ENCODE measurements at regions not wholly inside any gene's neighbourhood (a gene's known extent, or its start where the extent isn't known, plus 50 kb on each side); places are given as distances from the start of the nearest gene placed in this dataset.

DNA sequence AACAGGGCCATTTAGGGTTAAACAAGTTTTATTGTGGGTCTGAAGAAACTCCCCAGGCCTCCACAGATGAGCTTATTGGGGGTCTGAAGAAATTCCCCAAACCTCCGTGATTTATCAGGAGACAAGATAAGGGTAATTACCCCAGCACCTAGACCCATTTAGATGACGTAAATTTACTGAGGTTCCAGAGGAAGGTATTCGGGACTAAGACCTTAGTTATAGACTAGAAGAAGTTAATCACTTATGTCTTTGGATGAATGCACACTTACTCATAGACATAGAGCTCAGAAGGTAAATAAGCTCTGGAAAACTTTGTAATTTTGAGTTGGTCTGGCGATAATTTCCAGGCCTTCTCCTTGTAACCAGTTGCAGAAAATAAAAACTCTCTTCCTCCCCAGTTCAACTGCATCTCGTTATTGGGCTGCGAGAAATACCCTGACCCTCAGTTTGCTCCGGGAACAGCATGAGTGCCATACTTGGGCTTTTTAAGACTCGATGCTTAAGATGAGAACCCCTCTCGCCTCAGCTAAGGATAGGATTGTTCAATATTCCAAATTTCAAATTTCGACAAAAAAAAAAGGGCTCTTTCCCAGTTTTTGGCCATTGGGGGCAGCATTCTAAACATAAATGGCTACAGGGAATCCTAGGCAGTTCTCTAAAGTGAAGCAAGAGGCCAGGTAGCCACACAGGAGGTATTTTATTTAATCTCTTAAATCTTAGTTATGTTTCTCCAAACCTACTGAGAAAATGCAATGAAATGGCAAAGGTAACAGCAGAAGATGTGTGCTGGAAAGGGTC, 74.7 kb upstream of the PFKP start:
- Histone ChIP-seq H3K27me3 (no peaks in the 10 kb centered on the region), H3K4me1 (no peaks in the 10 kb centered on the region), H3K36me3 (no peaks in the 10 kb centered on the region), H3K27ac (no peak overlapping the region), H3K9me3 (no peaks in the 10 kb centered on the region), H3K4me3 (no peak overlapping the region)
- ATAC-seq (no peak), DNase-seq (no peak)
- TF ChIP-seq, protein P1, sequence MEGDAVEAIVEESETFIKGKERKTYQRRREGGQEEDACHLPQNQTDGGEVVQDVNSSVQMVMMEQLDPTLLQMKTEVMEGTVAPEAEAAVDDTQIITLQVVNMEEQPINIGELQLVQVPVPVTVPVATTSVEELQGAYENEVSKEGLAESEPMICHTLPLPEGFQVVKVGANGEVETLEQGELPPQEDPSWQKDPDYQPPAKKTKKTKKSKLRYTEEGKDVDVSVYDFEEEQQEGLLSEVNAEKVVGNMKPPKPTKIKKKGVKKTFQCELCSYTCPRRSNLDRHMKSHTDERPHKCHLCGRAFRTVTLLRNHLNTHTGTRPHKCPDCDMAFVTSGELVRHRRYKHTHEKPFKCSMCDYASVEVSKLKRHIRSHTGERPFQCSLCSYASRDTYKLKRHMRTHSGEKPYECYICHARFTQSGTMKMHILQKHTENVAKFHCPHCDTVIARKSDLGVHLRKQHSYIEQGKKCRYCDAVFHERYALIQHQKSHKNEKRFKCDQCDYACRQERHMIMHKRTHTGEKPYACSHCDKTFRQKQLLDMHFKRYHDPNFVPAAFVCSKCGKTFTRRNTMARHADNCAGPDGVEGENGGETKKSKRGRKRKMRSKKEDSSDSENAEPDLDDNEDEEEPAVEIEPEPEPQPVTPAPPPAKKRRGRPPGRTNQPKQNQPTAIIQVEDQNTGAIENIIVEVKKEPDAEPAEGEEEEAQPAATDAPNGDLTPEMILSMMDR (IDR thresholded peaks at IDR 0.05) = no peak
- TF ChIP-seq POLR2A (IDR thresholded peaks at IDR 0.05) = no peak
- intact Hi-C loops (cut with DNase I) = no loop called here
- WGBS (ENCODE audit: insufficient coverage, low coverage, low lambda C conversion rate, missing lambda C conversion rate) = 62% methylated on average over 10 of the region's 10 CpGs

DNA sequence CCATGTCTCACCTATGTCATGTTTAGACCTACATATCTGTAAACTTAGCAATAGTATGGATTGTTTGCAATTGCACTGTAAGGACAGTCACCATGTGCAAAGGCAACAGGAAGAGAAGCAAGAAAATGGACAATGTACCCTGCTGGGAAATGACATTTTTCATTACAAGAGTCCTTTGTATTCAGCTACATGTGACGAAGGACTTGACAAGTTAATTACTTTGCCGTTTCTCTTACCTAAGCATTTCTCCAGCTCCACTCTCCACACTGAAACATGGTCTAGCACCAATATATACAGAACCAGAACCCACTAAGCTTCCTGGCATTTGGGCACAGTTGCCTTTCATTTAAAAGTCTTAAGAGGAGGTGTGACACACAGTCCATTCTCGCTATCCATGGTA, 76.6 kb upstream of the PFKP start:
- WGBS (ENCODE audit: insufficient coverage, low coverage, low lambda C conversion rate, missing lambda C conversion rate) = 63% methylated on average over 3 of the region's 3 CpGs
- intact Hi-C loops (cut with DNase I) = no loop called here
- no peak overlapping the region for H3K4me3 ChIP-seq
- DNase-seq (no peak), ATAC-seq (no peak)
- H3K4me1 ChIP-seq = no peaks in the 10 kb centered on the region
- H3K36me3 ChIP-seq = no peaks in the 10 kb centered on the region
- H3K9me3 ChIP-seq = no peaks in the 10 kb centered on the region
- no peaks in the 10 kb centered on the region for H3K27me3 ChIP-seq
- H3K27ac ChIP-seq = no peak overlapping the region
- TF ChIP-seq, protein P1 (IDR thresholded peaks at IDR 0.05) = no peak

DNA sequence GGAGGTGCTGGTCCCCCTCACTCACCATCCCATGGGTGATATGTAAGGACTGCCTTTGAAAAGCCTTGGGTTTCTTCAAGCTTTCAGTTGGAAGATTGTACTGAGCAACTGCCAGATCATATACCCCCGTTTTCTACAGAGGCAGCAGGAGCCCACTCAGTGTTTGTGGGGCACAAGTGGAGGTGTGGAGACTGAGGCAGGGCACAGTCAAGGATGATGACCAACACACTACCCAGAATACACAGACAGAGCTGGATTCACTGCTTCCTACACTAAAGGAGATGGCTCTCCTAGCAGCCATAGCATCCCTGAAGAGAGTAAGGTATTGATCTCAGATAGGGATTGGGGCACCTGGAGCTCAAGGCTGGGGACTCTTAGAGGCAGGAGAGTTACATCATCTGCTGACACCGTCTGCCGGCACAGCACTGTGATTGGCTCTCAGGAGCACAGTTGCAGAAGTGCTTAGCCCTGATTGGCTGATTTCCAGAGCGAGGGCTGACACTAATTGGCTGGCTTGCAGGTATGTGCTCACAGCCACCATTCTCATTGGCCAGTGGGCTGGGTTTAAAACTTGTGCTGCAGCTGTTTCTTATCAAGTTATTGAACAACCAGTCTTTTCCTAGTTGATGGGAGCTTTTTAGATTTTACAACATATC, 77.9 kb upstream of the PFKP start:
- H3K27me3 ChIP-seq = no peaks in the 10 kb centered on the region
- ATAC-seq (no peak), DNase-seq (no peak)
- 20% methylated on average over 1 of the region's 4 CpGs for WGBS (ENCODE audit: insufficient coverage, low coverage, low lambda C conversion rate, missing lambda C conversion rate)
- TF ChIP-seq POLR2A (IDR thresholded peaks at IDR 0.05) = no peak
- TF ChIP-seq, protein P1 (IDR thresholded peaks at IDR 0.05) = no peak
- intact Hi-C loops (cut with DNase I) = no loop called here
- H3K36me3 ChIP-seq = no peaks in the 10 kb centered on the region
- H3K4me3 ChIP-seq = no peak overlapping the region
- H3K4me1 ChIP-seq = no peaks in the 10 kb centered on the region
- no peak overlapping the region for H3K27ac ChIP-seq
- no peaks in the 10 kb centered on the region for H3K9me3 ChIP-seq

DNA sequence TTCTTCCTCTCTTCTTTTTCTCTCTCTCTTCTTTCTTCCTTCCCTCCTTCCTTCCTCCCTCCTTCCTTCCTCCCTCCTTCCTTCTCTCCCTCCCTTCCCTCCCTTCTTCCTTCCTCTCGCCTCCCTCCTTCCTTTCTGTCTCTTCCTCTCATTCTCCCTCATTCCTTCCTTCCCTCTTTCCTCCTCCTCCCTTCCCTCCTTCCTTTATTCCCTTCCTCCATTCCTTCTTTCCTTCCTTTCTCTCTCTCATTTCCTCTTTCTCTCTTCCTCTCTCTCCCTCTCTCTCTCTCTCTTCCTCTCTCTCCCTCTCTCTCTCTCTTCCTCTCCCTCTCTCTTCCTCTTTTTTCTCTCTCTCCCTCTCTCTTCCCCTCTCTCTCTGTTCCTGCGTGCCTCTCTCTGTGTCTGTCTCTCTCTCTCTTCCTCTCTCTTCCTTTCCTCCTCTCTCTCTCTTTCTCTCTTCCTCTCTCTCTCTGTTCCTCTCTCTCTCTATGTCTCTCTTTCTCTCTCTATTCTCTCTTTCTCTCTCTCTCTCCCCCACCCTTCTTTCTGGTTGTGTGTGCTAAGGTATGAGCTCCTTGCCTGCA, 80.1 kb upstream of the PFKP start:
- ATAC-seq (no peak), DNase-seq (no peak)
- TF ChIP-seq, protein P1 (IDR thresholded peaks at IDR 0.05) = no peak
- TF ChIP-seq POLR2A (IDR thresholded peaks at IDR 0.05) = no peak
- Histone ChIP-seq H3K4me1 (no peaks in the 10 kb centered on the region), H3K27me3 (no peaks in the 10 kb centered on the region), H3K4me3 (no peak overlapping the region), H3K36me3 (no peaks in the 10 kb centered on the region), H3K9me3 (no peaks in the 10 kb centered on the region), H3K27ac (no peak overlapping the region)
- 29% methylated on average over 2 of the region's 2 CpGs for WGBS (ENCODE audit: insufficient coverage, low coverage, low lambda C conversion rate, missing lambda C conversion rate)
- intact Hi-C loops (cut with DNase I) = no loop called here

Measured in right lobe of liver (tissue), 6 donors.